COLO668 (cell line): ENCODE measurements at regions not wholly inside any gene's neighbourhood (a gene's known extent, or its start where the extent isn't known, plus 50 kb on each side); places are given as distances from the start of the nearest gene placed in this dataset.

ENCODE experiments used
- DNase-seq: peaks from one replicate; lab custom pipeline; 2025; ENCODE audit not compliant: unreplicated experiment; lab: John Stamatoyannopoulos, UW

DNA sequence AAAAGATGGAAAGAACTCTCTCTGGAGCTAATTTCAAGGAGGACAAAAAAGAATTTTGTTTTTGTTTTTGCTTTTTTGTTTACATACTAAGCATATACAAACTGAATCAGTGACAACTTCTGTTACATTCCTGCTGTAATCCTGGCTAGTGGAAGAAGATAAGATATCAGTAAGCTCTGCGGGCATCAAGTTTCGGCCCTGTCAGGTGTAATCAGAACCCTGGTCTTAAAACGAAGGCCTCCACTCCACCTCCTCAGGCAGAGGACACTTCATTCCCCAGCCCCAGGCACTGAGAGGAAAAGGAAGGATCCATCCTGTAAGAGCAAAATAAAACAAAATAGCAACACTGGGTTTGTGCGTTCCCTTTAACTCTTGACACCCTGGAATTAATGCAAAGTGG lies 88.9 kb upstream of the ARHGAP29 start:
- DNase-seq, result no peak

- no peak for DNase-seq
These were observed 88.3 kb upstream of the ARHGAP29 start for GRCh38 chr1:94325377-94326302.

DNA sequence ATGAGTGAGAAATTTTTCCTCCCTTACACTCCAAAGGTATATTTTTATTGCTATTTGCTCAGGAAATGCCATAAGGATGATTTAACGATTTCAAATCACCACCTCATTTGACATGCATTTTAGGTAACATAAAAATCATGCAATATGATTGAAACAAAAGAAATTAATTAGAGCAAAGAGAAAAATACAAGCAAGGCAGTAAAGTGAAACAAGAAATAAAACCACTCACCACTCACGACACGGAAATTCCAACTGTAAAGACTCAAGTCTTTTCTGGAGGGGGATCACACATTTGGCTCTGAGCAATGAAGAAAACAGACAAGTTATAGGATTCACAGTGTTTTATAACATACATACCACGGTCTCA lies 86.8 kb upstream of the ARHGAP29 start:
- no peak for DNase-seq

DNA sequence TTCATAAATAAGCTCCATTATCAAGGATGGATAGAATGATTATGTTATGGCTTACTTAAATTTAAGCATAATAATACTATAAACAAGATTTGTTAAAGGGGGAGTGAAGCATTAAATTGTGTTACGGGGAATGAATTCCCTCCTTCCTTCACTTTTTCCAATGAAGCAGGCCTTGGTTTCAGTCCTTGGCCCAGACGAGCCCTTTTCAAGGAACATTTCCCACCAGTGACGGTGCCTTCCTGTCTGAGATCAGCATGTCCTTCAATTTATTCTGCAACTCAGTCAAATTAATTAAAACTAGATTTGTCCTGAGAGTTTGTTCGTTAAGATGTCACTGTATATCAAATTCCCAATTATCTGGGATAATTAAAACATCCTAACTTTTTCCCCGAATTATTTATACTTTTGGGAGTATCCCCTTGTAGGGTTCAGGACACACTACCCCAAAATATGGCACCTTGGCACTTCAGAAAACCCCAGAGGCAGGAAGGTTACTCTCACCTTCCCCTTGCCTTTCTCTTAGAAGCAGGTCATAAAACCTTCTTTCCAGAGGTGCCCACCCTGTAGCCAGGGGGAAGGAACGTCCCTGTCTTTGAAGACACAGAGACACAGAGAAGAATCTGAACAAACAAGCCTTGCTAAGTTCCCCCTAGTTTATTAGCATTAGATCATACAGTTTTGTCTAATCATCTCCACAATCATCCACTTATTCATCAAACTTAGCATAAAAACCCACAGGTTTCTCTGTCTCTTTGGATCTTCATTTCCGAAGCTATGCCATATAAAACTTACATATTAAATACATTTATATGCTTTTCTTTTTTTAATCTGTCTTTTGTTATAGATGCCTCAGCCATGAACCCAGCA lies 86.2 kb upstream of the ARHGAP29 start:
- no peak for DNase-seq

GRCh38 chr1:94322696-94323095 lies 85.3 kb upstream of the ARHGAP29 start:
- peak; percentile 19 for DNase-seq

DNA sequence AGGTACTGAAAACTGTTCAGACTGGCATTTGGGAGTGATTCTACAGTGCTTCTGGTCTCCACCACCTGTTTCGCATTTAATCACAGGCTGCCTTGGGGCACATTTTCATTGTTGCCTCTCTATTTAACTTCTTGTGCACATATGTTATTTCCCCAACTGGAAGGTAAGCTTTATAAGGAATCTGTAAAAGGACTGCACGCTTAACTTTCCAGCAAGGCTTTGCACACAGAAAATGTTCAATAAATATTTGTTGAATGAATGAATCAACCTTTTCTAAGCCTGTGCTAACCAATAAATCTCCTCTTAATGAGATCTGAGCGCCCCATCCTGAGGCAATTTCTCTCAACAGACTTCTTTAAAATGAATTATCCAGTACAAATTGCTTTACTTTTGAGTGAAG lies 84.3 kb upstream of the ARHGAP29 start:
- peak; percentile 26 for DNase-seq

GRCh38 chr1:94319319-94320102 lies 82.1 kb upstream of the ARHGAP29 start:
- DNase-seq, result no peak

GRCh38 chr1:94318505-94319030 lies 81.2 kb upstream of the ARHGAP29 start:
- DNase-seq, result no peak

- DNase-seq, result no peak
These were observed 80.4 kb upstream of the ARHGAP29 start for GRCh38 chr1:94317790-94318188.

DNA sequence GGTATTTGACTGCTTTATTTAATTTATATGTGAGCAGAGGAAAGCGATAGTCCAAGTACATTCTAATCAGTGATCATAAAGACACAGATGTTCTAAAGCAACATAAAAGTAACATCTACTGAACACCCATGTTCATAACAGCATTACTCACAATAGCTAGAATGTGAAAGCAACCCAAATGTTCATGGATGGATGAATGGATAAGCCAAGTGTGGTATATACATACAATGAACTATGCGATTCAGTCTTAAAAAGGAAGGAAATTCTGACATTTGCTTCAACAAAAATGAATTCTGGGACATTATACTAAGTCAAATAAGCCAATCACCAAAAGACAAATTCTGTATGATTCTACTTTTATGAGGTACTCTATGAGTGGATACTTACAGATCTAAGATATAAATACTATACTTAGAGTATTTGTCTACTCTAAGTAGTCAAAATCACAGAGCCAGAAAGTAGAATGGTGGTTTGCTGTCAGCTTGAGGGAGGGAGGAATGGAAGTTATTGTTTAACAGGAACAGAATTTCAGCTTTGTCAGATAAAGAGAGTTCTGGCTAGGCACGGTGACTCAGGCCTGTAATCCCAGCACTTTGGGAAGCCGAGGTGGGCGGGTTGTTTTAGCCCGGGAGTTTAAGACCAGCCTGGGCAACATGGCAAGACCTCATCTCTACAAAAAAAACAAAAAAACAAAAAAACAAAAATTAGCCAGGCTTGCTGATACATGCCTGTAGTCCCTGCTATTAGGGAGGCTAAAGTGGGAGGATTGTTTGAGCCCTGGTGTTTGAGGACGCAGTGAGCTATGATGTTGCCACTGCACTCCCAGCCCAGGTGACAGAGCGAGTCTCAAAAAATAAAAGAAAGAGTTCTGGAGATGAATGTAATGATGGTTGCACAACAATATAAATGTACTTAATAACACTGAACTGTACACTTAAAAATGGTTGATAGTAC lies 79.7 kb upstream of the ARHGAP29 start:
- DNase-seq, result no peak

GRCh38 chr1:94316183-94316582 lies 78.8 kb upstream of the ARHGAP29 start:
- no peak for DNase-seq

GRCh38 chr1:94315552-94316116 lies 78.2 kb upstream of the ARHGAP29 start:
- no peak for DNase-seq

DNA sequence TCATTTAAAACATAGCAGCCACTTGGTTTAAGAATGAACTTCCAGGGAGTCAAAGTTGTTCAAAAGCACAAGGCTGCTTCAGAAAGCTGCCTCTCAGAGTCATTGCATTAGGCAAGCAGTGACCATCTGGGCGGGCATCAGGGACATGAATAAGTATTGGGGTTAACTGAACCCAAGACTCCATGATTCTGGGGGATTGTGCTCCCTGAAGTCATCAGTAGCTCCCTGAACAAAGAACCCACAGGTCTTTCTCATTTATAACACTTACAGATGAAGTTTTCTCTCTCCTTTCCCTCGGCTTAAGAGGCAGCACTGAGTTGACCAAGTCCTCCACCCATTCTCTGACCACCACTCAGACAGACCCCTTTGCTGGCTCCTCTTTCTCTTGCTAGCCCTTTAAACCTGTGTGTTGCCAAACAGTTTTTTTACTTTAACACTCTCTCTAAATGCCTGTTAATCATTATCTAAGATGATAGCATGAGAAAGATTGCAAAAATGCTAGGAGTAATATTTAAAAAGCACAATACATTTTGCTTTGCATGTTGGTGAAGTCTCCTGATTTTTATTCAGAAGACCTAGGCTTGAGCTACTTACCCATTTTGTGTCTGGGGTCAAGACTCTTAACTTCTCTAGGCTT lies 77.0 kb upstream of the ARHGAP29 start:
- no peak for DNase-seq

GRCh38 chr1:94310570-94311270 lies 73.3 kb upstream of the ARHGAP29 start:
- no peak for DNase-seq

DNA sequence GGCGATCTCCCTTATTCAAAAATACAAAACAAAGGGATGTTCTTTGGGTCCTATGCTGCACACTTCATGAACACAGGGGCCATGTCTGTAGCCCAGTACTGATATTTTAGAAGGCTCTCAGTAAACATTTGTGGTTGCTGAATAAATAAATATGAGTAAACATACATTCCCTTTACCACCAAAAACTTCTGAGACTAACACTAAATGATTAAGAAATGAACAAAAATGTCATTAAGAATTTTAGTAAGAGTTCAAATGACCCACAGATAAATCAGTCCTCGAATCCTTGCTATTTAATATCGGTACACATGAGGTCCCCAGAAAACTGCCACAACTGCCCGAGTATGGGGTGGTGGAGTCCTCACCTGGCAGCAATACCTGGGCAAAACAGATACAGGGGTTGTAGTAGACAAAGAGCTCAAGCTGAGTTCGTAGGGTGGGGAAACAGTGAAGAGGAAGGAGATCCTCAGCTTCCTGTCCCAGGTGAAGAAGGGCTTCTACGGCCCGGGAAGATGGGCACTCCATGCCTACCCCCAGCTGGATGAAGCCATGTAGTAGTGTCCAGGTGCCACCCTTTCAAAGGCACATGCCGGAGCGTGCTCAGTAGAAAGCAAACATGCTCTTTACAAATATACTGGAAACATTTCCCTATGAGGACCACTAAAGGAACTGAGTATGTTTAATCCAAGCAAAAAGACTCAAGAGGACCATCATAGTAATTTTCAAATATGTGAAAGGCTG lies 72.6 kb upstream of the ARHGAP29 start:
- DNase-seq, result no peak

- no peak for DNase-seq
These were observed 71.8 kb upstream of the ARHGAP29 start for GRCh38 chr1:94309216-94309615.

DNA sequence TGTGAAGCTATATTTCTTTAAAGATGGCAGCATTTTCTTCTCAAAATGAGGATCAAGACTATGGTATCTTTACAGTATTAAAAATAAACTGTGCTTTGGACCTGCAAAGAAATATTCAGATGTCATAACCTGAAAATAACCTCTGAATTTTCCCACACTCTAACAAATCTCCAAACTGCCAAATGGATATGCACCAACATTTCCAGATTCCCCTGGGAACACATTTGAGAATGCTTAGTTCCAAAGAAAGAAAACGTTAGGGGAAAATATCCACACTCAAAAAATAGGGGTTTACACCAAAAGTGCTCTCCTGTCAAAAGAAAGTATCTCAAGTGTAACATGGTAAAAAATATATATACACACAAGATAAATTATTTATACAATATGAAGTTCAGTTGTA lies 69.1 kb upstream of the ARHGAP29 start:
- DNase-seq, result no peak

DNA sequence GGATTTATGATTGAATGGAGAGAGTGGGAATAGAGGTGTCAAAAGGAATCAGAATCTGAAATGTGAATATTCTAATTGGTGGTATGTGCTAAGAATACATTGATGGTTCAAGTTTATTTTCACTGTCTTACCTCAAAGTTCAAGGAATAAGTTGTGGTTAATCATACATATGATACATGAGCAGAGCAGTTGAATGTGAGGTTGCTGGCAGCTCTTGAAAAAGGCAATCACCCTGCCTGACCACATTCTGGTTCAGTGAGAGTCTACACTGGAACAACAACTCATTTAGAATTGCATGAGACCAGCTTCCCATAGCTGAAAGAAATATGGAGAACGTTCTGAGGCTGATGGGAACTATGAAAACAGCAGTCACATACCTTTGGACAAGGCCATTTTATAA lies 68.3 kb upstream of the ARHGAP29 start:
- DNase-seq, result no peak
